ENCODE measurements at regions not wholly inside any gene's neighbourhood (a gene's known extent, or its start where the extent isn't known, plus 50 kb on each side); places are given as distances from the start of the nearest gene placed in this dataset.

DNA sequence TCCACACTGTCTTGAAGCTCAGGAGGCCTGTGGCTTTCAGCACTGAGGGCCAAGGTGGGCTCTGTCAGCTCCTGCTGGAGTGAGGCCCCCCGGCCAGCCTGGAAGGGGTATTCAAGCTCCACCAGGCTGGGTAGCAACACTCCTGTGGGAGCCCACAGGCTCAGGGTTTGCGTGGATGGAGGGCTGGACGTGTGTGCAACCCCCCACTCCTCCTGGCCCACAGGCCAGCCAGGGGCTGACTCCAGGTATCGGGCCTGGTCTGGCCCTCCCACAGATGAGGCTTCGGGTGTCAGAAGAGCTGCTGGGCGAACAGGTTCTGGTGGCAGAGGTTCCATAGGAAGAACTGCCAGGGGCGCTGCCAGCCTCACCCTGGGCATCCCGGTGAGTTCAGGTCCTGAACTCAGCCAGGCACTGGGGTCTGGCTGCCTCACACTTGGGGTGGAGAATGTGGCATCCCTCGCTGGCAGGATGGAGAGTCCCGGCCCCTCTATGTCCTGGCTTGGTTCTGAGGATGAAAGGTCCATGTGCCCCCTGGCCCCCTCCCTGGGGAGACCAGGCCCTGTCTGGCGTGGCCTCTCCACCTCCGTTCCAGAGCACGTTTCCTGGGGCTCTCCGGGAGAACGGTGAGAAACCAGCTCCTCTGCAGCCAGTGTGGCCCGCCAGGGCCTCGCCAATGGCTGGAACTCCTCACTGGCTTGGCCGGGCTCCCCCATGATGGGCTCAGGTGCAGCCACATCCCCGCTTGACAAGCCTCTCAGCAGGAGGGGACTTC lies 64.6 kb upstream of the TARDBP start:
- TF ChIP-seq POLR2AphosphoS5 (IDR thresholded peaks at IDR 0.05) (no peak), CTCF (IDR thresholded peaks at IDR 0.05) (no peak)
